SU-DHL-6 (cell line): ENCODE measurements at regions not wholly inside any gene's neighbourhood (a gene's known extent, or its start where the extent isn't known, plus 50 kb on each side); places are given as distances from the start of the nearest gene placed in this dataset.

Source experiments
- H2AFZ ChIP-seq: fragments of 200-600 bp; sonication (generic); 2 replicates; pipeline ENCODE4 v1.6.1; 2014; ENCODE audit warnings: low read depth, mild to moderate bottlenecking, moderate library complexity, mixed read lengths, antibody characterized with exemption, low read length; ENCODE audit not compliant: severe bottlenecking
- H3F3A ChIP-seq: fragments of 200-600 bp; shearing (Covaris generic); 2 replicates; pipeline ENCODE4 v1.6.0; 2016; ENCODE audit warnings: antibody characterized with exemption, mild to moderate bottlenecking; ENCODE audit not compliant: insufficient read depth
- H3K27ac ChIP-seq: fragments of 200-600 bp; sonication (generic); 2 replicates; pipeline ENCODE4 v1.5.1; 2016; ENCODE audit warnings: low read depth, mild to moderate bottlenecking, low read length, moderate library complexity, mixed read lengths
- H3K27me3 ChIP-seq: fragments of 200-600 bp; sonication (generic), shearing (Covaris generic); 2 replicates; pipeline ENCODE4 v1.6.0; 2014; ENCODE audit warnings: mild to moderate bottlenecking, low read length
- H3K36me3 ChIP-seq: fragments of 200-600 bp; sonication (generic); 2 replicates; pipeline ENCODE4 v1.6.1; 2014; ENCODE audit warnings: mild to moderate bottlenecking, low read length, mixed read lengths
- H3K4me2 ChIP-seq: fragments of 300-600, 200-600 bp; shearing (Covaris generic), sonication (generic); 2 replicates; pipeline ENCODE4 v1.6.0; 2014; ENCODE audit warnings: low read length, low read depth, mild to moderate bottlenecking; ENCODE audit not compliant: poor library complexity, severe bottlenecking
- H3K4me3 ChIP-seq: fragments of 200-600 bp; sonication (generic); 2 replicates; pipeline ENCODE4 v1.5.1; 2014; ENCODE audit warnings: antibody characterized with exemption, low read length, mild to moderate bottlenecking, mixed read lengths; ENCODE audit not compliant: insufficient read depth, poor library complexity, severe bottlenecking
- H3K79me2 ChIP-seq: fragments of 200-600 bp; sonication (generic); 2 replicates; pipeline ENCODE4 v1.6.1; 2014; ENCODE audit warnings: mild to moderate bottlenecking, low read length, moderate library complexity; ENCODE audit not compliant: insufficient read depth
- H3K9ac ChIP-seq: fragments of 200-600 bp; sonication (generic); 2 replicates; pipeline ENCODE4 v1.7.0; 2014; ENCODE audit warnings: mild to moderate bottlenecking, low read length
- H3K9me2 ChIP-seq: fragments of 200-600 bp; sonication (generic); replicated peaks from 2 replicates; pipeline ENCODE4 v1.6.1; 2014; ENCODE audit warnings: low read length; ENCODE audit not compliant: insufficient read depth
- H3K9me3 ChIP-seq: fragments of 200-600 bp; sonication (generic); 2 replicates; pipeline ENCODE4 v1.6.1; 2014; ENCODE audit warnings: low read length, mixed read lengths; ENCODE audit not compliant: insufficient read depth
- H4K20me1 ChIP-seq: fragments of 200-600 bp; sonication (generic); 2 replicates; pipeline ENCODE4 v1.6.1; 2014; ENCODE audit warnings: low read depth, mild to moderate bottlenecking, antibody characterized with exemption, low read length, moderate library complexity, mixed read lengths
- EZH2phosphoT487 ChIP-seq: fragments of 200-600 bp; sonication (generic), shearing (Covaris generic); conservative IDR thresholded peaks from 2 replicates; pipeline ENCODE4 v1.6.1; 2018; ENCODE audit warnings: mild to moderate bottlenecking, antibody characterized with exemption, low read length, moderate library complexity, mixed read lengths
- TF ChIP-seq, protein P1 (sequence below): fragments of 200-600 bp; sonication (generic); IDR thresholded peaks from one replicate; pipeline ENCODE4 v1.5.1; 2017; ENCODE audit warnings: antibody characterized with exemption, mild to moderate bottlenecking, low read length, moderate library complexity; ENCODE audit not compliant: insufficient read depth, poor library complexity, severe bottlenecking

DNA sequence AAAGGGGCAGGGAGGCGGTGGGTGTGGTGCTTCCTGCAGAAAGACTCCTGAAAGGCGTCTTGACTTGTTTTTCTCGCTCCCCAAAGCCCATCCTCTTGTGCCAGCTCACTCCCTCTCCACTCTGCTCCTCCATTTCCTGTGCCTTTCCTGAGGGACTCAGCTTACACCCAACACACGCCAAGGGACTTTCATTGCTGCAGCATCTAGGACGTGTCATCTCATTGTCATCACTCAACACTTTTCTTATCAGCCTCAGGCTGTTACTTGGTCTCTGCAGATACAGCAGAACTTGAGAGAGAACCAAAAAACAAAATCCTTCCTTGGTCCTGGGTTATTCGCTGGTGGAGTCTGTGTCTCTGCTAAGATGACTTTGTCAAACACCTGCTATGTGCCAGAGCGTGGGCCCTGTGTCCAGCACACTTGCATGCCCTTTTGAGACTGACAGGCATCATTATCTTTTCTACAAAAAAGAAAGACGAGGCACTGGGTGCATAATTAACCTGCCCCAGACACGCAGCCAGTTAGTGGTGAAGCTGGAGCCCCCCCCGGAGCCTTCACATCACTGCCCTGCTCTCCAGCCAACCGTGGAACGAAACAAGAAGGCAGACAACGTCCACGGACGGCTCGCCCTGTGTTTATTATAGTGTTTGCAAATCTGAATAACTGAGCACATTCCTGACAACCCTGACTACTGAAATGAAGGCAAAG, 261.7 kb upstream of the HDAC4 start:
- Histone ChIP-seq H3K27ac (no peak overlapping the region), H3K79me2 (no peaks in the 10 kb centered on the region), H3K27me3 (no peaks in the 10 kb centered on the region), H2AFZ (no peak overlapping the region), H3K9me2 (no peaks in the 10 kb centered on the region), H4K20me1 (no peaks in the 10 kb centered on the region), H3K9ac (no peak overlapping the region), H3F3A (no peaks in the 10 kb centered on the region), H3K36me3 (no peaks in the 10 kb centered on the region), H3K4me2 (no peak overlapping the region), H3K9me3 (no peaks in the 10 kb centered on the region), H3K4me3 (no peak overlapping the region)
- TF ChIP-seq, protein P1, sequence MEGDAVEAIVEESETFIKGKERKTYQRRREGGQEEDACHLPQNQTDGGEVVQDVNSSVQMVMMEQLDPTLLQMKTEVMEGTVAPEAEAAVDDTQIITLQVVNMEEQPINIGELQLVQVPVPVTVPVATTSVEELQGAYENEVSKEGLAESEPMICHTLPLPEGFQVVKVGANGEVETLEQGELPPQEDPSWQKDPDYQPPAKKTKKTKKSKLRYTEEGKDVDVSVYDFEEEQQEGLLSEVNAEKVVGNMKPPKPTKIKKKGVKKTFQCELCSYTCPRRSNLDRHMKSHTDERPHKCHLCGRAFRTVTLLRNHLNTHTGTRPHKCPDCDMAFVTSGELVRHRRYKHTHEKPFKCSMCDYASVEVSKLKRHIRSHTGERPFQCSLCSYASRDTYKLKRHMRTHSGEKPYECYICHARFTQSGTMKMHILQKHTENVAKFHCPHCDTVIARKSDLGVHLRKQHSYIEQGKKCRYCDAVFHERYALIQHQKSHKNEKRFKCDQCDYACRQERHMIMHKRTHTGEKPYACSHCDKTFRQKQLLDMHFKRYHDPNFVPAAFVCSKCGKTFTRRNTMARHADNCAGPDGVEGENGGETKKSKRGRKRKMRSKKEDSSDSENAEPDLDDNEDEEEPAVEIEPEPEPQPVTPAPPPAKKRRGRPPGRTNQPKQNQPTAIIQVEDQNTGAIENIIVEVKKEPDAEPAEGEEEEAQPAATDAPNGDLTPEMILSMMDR, result no peak
- TF ChIP-seq EZH2phosphoT487, result no peak

DNA sequence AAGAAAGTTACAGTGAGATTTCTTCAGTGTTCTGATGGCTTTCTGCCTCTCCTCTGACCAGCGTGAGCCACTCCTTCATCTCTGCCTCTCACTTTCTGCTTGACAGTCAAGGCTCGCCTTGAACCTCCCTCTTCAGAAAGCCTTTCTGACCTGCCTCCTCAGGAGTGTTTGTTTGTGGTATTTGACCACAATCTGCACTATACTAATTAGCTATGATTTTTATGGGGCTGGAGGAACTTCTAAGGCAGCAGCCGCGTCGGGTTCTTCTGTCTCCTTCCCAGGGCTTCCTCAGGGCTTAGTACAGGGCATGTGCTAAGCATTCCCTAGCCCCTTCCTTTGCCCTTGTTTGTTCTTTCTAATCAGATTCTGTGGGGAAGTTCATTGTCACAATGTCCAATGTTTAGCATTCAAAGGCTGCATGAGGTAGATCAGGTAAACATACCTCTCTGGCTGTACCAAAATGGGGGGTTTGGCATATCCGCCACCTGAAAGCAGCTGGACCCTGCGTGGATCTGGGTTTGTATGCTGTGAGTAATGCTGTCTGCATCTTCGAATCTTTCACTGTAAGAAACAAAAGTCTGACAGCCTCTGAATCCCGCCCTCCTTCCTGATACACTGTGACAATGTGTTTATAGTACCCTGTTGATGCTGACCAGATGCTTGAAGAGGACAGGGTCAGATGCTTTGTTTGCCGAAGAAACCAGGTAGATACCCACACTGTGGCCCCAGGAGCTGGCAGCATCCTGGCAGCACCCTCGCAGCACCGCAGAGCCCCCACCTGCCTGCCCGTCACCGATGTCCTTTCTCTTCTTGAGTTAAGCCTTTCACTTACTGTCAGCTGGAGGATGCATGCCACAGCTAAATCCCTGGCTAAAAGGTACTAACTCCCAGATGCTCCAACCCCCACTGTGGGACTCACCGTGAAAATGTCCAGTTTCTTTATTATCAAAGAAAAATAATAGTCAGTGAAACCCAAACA, 260.8 kb upstream of the HDAC4 start:
- TF ChIP-seq EZH2phosphoT487, result no peak
- TF ChIP-seq, protein P1, result no peak
- Histone ChIP-seq H3K9ac (no peak overlapping the region), H3K9me2 (no peaks in the 10 kb centered on the region), H3K27me3 (no peaks in the 10 kb centered on the region), H2AFZ (no peak overlapping the region), H3K4me2 (no peak overlapping the region), H4K20me1 (no peaks in the 10 kb centered on the region), H3K9me3 (no peaks in the 10 kb centered on the region), H3K36me3 (no peaks in the 10 kb centered on the region), H3K27ac (no peak overlapping the region), H3K4me3 (no peak overlapping the region), H3F3A (no peaks in the 10 kb centered on the region), H3K79me2 (no peaks in the 10 kb centered on the region)

DNA sequence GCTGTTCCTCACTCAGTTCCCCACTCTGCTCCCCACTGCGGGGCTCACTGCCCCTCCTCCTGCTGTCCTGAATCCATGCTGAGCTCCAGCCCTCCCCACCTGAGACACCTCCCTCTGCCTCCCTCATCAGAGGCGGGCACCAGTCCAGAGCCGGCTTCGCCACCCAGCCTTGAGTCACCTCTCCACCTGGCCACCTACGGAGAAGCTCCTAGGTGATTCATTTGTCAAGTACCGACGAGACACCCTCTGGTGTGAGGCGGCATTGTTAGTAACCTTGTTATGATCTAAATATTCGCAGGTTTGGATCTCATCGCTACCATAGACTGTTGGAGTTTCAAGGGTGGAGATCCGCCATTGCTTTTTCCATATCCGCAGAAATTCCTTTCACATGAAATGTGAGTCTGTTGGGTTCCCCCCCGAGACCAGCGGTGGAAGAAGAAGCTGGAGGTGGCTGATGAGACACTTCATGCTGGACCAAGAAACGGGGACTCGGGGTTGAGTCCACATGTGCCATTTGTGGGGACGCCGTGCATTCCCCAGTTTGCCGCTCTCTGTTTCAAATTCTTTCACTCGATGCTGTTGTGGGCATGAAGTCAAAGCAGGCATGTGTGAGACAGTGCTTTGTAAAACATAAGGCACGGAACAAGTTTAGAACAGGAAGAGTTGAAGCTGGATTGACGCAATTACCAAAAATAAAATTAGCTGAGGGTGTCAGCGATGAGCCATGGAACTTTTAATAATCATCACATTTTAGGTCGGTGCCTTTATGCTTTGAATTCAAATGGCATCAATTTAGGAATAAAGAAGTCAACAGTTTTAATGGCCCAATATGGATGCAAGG, 259.8 kb upstream of the HDAC4 start:
- Histone ChIP-seq H3K27ac (no peak overlapping the region), H3K9me3 (no peaks in the 10 kb centered on the region), H3K9me2 (no peaks in the 10 kb centered on the region), H3K27me3 (no peaks in the 10 kb centered on the region), H3K9ac (no peak overlapping the region), H3F3A (no peaks in the 10 kb centered on the region), H2AFZ (no peak overlapping the region), H3K4me2 (no peak overlapping the region), H3K79me2 (no peaks in the 10 kb centered on the region), H4K20me1 (no peaks in the 10 kb centered on the region), H3K36me3 (no peaks in the 10 kb centered on the region), H3K4me3 (no peak overlapping the region)
- TF ChIP-seq EZH2phosphoT487, result no peak
- TF ChIP-seq, protein P1, result no peak
